Hepatocyte (in vitro differentiated cells): ENCODE measurements at regions not wholly inside any gene's neighbourhood (a gene's known extent, or its start where the extent isn't known, plus 50 kb on each side); places are given as distances from the start of the nearest gene placed in this dataset.

Source experiments
- EZH2 ChIP-seq: fragments of 200-600 bp; sonication (generic); IDR thresholded peaks from 2 replicates; pipeline ENCODE4 v1.6.1; 2016; ENCODE audit warnings: antibody characterized with exemption, mild to moderate bottlenecking, borderline replicate concordance
- EZH2phosphoT487 ChIP-seq: fragments of 200-600 bp; sonication (generic); IDR thresholded peaks from one replicate; pipeline ENCODE4 v1.6.1; 2018; ENCODE audit warnings: antibody characterized with exemption, mild to moderate bottlenecking, low read depth, moderate library complexity; ENCODE audit not compliant: unreplicated experiment, severe bottlenecking
- TF ChIP-seq, protein P1 (sequence below): fragments of 200-600 bp; sonication (generic); IDR thresholded peaks from 2 replicates; pipeline ENCODE4 v1.5.1; 2016; ENCODE audit warnings: antibody characterized with exemption, mild to moderate bottlenecking; ENCODE audit not compliant: poor library complexity

DNA sequence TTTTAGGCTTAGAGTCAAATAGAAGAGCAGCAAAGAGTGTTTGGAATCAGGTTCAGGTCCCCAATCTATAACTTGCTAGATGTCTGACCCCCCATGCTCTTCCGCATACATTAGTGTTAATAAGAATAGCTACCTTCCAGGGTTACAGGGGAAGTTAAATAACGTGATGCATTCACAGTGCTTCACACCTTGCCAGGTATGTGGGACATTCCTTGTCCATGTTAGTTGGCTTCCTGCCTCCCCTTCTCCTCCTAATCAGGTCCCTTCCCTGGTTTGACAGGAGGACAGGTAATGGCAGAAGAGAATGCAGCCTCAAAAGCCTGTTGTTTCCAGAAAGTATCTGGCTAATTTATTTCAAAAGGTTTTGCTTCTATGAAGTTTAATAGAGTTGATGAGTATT is 248.7 kb downstream of the MID1IP1 start:
- TF ChIP-seq, protein P1, sequence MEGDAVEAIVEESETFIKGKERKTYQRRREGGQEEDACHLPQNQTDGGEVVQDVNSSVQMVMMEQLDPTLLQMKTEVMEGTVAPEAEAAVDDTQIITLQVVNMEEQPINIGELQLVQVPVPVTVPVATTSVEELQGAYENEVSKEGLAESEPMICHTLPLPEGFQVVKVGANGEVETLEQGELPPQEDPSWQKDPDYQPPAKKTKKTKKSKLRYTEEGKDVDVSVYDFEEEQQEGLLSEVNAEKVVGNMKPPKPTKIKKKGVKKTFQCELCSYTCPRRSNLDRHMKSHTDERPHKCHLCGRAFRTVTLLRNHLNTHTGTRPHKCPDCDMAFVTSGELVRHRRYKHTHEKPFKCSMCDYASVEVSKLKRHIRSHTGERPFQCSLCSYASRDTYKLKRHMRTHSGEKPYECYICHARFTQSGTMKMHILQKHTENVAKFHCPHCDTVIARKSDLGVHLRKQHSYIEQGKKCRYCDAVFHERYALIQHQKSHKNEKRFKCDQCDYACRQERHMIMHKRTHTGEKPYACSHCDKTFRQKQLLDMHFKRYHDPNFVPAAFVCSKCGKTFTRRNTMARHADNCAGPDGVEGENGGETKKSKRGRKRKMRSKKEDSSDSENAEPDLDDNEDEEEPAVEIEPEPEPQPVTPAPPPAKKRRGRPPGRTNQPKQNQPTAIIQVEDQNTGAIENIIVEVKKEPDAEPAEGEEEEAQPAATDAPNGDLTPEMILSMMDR = no peak
- no peak for TF ChIP-seq EZH2phosphoT487
- no peak for TF ChIP-seq EZH2
